Endothelial cell of hepatic sinusoid (primary cell): ENCODE measurements at regions not wholly inside any gene's neighbourhood (a gene's known extent, or its start where the extent isn't known, plus 50 kb on each side); places are given as distances from the start of the nearest gene placed in this dataset.
"Not testable (repeated sequence)": the region's sequence is repeated elsewhere in the genome, so short reads cannot be mapped to it uniquely, and the experiment has no call there.

Source experiments
- in situ Hi-C: cut with HindIII; loops from 2 replicates; pipeline ENCODE4 v1.10.0; 2017; ENCODE audit warnings: low sequenced_read_pairs

DNA sequence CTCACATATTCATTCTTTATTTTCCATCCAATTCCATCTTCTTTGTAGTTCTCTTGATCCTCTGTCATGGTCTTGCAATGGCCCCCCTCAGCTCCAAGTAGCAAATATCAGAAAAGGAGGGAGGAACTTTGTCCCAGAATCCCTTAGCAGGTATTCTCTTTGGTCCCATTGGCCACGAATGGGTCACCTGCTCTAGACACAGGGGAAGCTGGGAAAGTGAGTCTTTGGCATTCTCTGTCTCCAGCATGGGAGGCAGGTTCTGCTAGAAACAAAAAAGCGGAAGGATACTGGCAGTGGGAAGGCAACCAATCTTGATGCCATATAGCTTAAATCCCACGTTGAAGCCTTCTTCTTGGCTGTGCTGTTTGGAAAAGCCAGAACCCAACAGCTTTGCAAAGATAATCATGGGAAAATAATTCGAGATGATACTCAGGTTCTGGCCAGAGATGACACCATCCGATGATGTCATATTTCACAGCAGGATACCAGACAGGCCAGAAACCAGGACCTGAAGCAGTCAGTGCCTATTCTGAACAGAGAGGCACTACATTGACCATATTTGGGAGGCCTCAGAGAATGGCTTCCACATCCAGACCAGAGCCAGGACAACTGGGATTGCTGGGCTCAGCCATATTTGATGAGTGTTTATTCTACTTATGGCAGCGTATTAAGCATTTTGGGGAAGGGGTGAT lies 110.4 kb upstream of the ATXN3L start:
- in situ Hi-C loops = no loop called here

DNA sequence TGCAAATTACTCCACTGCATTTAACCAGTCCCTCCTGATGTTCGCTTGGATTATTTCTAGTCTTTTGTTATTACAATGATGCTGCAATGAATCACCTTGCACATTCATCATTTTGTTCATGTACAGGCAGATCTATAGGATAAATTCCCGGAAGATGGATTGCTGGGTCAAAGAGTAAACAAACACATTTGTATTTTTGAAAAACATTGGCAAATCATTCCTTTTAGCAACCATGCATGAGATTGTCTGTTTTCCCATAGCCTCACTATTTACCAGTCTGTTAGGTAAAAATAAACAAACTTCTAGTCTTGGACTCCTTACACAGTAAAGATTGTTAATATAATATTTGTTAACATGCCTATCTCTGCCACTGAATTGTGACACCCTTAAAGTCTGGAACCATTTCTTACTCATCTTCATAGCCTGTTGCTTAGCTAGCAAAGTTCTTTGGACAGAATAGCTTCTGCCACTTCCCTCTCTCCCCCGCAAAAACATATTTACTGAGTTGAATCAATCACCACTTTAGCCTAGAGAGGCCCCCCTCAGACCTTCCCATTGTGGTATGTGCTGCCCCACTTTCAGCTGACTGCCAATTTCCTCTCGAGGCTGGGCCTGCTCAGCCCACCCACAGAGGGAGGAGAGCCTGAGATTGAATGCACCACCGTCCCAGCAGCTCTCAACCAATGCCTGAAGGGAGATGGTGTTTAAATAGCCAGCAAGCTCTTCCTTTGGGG lies 108.4 kb upstream of the ATXN3L start:
- in situ Hi-C loops = no loop called here

DNA sequence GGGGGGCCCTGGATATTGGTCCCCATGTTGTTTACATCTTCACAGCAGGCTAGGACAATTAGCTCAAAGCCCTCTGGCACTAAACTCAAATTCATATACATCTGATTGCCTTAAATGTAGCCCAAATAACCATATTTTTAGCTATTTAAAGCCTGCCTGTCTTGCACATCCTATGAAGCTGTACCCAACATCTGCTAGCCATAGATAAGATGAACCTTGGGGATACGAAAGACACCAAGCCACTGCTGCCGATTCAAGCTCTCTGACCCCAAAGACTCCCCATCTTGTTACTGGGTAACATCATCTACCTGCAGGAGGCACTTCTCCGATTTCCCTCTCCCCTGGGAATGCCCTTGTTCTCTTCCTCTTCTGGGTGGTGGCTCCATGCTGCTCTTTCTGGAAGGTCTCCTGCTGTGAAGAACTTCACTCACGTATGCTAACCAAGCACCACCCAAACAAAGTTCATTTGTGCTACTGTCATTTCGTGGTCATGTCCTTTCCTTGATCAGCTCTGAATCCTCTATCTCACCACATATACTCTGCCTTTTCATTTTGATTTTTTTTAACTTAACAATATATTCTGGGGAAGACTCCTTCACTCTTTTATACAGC lies 107.7 kb upstream of the ATXN3L start:
- in situ Hi-C loops = no loop called here

DNA sequence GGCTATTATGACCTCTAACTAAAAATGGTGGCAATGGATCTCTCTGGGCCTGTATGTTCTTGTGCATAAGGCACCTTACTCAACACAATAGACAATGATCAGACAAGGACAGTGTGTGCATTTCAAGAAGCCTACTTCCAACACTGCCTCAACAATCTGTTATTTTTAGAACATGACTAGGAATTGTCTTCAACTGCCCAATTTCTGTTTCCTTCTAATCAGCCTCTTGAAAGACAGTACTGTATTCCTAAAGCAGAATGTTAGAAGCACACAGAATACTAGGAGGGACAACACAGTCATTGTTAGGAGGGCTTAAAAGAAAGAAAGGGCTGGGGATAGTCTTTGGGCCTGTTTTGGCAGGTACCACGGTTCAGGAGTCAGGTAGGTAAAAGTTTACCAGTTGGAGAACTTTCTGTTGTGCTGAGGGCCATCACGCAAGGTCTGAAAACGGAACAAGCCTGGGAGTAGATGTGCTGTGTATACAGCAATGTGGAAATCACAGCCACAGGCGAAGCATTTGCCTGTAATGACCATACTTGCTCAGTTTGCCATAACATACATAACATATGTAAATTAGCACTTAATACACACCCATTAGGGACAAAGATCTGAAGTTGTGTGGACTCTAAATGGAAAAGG lies 100.8 kb upstream of the ATXN3L start:
- in situ Hi-C loops = no loop called here

DNA sequence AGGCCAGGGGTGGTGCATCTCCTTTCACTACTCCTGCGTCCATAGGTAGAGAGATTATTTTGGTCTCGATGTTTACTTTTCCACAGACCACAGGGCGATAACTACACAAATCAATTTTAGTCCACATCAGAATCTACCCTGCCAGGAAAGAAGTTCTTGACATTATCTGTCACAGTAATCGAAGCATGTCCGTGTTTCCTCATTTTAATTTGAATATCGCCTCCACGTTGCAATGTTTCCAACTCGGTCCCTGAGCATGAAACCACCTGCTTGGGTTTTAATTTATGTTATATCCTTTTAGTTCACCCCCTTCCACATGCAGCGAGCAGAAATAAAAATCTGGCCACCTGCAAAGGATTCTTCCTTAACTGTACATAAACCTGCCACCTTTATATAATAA lies 100.1 kb upstream of the ATXN3L start:
- in situ Hi-C loops = no loop called here

DNA sequence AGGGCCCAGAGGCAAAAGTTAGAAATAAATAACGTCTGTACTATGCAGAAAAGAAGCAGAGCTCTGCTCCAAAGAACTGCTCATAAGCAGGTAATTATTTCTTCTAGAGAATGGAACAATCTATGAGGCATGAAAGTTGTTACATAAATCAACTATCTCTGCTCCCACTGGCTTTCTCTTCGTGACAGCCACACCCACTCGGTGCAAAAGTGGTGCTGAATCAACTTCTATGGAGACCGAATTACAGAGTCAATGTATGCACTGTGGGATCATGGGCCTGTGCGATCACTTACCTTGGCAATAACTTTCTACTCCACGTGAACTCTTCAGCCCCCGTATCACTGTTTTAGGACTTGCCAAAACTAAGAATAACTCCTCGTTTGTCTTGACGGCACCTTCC lies 99.4 kb upstream of the ATXN3L start:
- in situ Hi-C loops = no loop called here

DNA sequence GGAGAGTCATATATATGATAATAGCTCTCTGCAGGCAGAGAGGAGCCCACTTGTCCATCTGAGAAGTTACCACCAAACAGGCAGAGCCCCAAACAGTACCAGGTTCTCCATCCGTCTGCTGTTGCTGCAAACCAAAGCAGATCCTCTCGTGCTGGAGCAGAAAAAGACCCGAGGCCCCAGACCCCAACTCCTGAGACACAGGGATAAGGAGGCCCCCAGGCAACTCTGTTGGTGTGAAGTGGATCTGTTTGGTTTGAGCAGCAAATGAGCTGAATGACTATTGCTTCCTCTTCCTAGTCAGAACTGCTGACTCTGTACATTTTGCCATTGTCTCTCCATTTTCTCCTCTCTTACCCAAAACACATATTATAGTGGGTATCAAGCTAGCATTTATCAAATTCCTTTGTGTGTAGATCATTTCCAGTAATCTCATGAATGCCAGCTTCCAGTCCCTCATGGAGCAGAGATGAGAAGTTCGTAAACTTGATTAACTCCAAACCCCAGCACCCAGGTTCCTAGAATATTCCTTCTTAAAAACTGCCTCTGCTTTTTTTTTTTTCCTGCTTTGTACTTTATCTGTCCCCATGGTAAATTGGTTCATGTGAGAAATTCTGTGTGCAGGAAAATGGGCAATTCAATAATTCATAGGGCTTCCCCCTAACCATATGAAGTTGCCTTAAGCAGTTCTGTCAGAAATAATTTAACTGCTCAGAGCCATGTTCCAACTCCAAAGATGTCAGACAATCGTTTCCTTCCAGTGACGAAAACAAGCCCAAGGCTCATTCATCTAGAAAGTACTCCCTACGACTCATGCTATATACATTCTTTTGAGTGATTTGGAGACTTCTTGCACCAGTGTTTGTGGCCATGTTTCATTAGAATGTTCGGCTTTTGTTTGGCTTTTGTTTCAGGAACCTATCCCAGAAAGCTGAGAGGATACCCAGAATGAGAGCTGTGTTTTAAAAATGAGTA lies 98.6 kb upstream of the ATXN3L start:
- in situ Hi-C loops = no loop called here

DNA sequence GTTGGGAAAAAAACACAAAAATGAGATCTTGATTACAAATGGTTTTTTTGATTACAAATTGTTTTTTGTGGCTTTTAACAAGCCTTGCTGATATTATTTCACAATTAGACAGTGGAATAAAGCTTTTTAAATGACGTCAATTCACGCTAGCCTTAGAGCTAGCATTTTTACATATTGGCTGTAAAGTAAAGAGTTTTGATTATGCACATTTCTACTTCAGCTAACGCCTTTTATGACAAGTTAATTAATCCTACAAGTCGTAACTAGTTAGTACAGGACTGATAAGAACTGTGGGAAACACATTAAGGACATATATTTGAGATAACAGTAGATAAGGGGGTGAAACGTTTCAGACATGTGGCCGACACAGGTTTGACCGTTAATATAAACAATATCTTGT lies 95.7 kb upstream of the ATXN3L start:
- in situ Hi-C loops = no loop called here

DNA sequence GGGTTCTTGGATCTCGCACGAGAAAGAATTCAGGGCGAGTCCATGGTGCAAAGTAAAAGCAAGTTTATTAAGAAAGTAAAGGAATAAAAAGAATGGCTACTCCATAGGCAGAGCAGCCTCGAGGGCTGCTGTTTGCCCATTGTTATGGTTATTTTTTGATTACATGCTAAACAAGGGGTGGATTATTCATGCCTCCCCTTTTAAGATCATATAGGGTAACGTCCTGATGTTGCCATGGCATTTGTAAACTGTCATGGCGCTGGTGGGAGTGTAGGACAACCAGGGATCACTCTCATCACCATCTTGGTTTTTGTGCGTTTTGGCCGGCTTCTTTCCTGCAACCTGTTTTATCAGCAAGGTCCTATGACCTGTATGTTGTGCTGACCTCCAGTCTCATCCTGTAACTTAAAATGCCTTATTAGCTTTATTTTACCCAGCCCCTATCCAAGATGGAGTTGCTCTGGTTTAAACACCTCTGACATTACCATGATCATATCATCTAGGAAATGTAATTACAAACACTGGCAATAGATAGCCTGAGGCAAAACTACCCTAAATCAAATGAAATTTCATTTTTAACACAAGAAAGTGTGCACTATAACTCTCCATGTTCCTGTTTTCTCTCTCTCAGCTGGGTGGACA lies 94.3 kb upstream of the ATXN3L start:
- in situ Hi-C loops = no loop called here

DNA sequence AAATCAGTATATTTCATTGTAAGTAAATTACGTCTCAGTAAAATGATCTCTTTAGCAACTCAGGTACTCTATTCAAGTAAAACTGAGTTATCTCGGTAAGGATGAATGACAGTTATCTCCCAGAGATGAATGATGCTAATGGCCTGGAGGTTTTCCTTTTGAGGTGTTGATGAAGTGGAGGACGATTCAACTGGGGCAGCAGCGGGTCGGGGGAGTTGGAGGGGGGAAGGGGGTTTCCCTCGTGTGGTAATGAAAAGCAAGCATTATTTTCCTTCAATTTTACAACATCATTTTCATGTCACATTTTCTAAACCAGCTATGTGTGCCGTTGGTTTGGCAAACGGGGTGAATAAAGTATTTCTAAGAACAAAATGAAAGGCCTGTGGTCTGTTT lies 92.4 kb upstream of the ATXN3L start:
- in situ Hi-C loops = no loop called here

DNA sequence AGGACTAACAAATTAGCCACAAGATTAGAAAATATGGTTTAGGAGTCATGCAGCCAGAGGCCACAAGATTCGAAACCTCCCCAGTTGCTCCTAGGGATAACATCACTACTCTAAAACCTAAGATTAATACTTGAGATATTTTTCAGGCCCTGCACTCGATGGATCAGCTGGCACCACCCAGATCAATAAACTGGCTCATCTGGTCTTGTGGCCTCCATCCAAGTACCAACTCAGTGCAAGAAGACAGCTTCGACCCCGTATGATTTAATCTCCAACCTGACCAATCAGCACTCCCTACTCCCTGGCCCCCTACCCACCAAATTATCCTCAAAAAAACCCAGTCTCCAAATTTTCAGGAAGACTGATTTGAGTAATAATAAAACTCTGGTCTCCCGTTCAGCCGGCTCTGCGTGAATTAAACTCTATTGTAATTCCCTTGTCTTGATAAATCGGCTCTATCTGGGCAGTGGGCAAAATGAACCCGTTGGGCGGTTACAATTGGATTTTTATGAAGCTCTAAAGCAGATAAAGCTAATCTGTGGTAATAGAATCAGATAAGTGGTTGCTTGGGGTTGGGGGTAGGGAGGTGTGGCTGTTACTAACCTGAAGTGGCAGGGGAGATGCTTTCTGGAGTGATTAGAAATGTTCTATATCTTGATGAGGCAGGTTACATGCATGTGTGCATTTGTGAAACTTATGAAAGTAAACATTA lies 91.8 kb upstream of the ATXN3L start:
- in situ Hi-C loops = no loop called here

DNA sequence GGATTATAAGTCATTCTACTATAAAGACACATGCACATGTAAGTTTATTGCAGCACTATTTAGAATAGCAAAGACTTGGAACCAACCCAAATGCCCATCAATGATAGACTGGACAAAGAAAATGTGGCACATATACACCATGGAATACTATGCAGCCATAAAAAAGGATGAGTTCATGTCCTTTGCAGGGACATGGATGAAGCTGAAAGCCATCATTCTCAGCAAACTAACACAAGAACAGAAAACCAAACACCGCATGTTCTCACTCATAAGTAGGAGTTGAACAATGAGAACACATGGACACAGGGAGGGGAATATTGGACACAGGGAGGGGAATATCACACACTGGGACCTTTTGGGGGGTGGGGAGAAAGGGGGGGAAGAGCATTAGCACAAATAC lies 88.7 kb upstream of the ATXN3L start:
- in situ Hi-C loops = not testable (repeated sequence)

DNA sequence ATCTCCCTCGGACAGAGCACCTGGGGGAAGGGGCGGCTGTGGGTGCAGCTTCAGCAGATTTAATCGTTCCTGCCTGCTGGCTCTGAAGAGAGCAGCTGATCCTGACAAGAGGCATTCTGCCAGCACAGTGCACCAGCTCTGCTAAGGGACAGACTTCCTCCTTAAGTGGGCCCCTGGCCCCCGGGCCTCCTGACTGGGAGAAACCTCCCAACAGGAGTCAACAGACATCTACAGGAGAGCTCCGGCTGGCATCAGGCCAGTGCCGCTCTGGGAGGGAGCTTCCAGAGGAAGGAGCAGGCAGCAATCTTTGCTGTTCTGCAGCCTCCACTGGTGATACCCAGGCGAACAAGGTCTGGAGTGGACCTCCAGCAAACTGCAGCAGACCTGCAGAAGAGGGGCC lies 84.9 kb upstream of the ATXN3L start:
- in situ Hi-C loops = not testable (repeated sequence)

DNA sequence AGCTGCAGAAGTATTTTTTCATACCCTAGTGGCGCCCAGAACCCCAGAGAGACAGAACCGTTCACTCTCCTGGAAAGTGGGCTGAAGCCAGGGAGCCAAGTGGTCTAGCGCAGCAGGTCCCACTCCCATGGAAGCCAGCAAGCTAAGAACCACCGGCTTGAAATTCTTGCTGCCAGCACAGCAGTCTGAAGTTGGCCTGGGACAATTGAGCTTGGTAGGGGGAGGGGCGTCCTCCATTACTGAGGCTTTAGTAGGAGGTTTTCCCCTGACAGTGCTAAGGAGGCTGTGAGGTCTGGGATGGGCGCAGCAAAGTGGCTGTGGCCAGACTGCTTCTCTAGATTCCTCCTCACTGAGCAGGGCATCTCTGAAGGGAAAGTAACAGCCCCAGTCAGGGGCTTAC lies 84.5 kb upstream of the ATXN3L start:
- in situ Hi-C loops = no loop called here

DNA sequence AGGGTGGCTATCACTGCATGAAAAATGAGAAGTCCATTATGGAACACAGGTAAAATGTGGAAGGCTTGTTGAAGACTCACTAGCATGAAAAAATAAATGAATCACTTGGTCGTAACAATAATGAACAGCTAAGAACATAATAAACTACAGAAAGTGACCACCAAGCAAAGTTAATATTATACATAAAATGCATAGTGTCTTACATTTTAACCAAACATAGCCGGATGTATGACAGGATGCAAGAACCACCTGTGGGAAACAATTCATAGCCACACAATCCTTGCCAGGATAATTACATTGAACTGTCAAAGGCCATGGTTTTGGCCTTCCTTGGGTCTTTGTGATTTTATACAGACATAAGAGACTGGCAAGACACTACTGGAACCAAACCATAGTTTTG lies 81.9 kb upstream of the ATXN3L start:
- in situ Hi-C loops = no loop called here

DNA sequence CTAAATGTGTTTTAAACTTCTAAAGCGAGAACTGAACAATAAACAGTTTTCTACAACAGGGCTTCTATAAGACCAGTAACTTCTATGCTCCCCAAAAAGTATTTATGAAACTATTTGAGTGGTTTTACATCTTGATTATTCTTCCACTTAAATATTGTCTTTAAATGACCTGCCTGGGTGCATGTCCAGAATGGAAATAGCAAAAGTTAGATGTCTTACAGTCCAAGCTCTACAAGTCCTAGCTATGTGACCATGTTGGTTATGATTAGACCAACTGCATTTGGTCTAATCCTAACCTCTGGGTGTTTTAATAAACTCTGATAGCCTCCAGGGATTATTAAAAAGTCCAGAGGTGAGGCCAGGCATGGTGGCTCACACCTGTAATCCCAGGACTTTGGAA lies 79.0 kb upstream of the ATXN3L start:
- in situ Hi-C loops = no loop called here

DNA sequence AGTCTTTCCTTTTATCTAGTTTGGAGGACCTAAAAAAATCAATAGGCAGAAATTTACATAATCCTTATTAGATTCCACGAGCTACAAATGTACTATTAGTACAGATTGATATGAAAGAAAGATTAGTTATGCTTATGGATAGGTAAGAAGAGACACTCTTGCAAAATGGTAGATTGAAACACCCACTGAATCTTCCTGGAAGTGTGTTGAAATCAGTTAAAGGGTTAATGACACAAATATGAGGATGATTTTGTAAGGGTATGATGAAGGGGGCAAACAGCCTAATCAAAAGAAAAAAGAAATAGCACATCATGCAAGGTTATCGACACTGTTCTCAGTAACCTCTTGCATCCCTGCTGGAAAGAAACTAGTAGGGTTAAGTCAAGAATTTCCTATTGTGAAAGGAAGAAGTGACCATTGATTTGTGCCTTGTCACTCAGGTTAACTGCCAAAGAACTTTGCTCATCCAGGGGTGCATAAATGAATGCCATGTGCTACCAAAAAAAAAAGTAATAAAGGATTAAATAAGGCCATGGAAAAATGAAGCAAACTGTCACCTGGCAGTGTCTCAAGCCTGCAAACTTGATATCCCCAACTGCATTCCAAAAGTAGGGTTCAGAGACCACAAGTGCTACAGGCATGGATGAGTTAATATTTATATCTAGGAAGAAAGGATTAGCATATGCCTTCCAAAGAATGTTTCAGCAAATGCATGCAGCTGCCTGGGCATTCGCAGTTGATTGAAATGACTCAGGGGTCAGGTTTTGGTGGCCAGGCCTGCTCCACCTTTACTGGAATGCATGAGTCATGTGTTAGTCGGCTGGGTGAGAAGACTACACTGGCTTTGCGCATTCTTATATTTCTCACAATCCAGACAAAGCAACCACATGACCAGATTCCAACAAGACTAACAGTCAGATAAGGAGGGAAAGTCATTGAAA lies 78.3 kb upstream of the ATXN3L start:
- in situ Hi-C loops = no loop called here

DNA sequence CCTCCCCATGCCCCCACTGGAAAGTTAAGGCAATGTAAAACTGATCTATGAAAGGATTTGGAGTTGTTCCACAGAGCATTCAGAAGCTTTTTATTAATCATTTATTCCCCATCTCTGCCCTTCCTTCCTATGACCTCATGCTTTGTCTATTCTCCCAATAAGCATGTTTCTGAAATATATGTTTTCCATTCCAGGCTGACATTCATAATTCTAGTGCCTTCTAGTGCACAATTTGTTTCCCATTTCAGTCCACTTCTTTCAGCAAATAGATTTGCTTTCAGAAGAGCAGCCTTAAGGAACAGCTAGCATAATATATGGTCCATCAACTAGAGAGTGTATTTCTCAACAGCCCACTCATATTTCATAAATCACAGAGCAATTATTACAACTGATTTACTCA lies 77.1 kb upstream of the ATXN3L start:
- in situ Hi-C loops = no loop called here

DNA sequence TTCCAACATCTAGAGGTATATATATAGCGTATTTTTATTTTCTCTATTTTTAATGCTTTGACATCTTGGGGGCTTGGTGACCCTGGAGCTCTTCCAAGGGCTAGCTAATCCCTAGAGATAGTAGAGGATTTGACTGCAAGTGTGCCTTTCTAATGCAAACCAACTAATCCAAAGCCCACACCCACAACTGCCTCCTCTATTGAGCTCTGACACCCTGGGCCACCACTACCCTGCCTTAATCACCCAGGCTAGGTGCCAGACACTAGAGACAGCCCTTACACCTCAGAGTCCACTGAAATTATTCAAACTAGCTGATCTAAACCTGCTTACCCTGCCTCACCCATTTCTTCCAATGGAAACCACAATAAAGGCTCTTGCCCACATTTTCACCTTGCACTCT lies 69.6 kb upstream of the ATXN3L start:
- in situ Hi-C loops = no loop called here
